ENCODE measurements at regions not wholly inside any gene's neighbourhood (a gene's known extent, or its start where the extent isn't known, plus 50 kb on each side); places are given as distances from the start of the nearest gene placed in this dataset.

DNA sequence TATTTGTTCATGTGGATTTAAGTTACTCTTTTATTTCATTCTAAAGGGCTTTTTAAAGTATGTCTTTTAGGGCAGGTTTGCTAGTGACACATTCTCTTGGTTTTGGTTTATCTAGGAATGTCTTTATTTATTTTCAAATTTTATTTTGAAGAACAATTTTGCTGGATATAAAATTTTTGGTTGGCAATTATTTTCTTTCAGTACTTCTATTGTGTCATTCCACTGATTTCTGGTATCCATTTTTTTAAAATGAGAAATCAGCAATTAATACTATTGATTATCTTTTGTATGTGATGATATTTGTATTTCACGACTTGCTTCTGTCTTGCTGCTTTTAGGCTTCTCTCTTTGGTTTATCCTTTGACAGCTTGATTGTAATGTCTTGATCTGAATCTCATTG is 756.3 kb downstream of the INHBA start:
- H3K27ac ChIP-seq (ENCODE audit: low read depth, low read length): no peak overlapping the region
- H3K9me3 ChIP-seq (ENCODE audit: insufficient read depth, low read length): peaks cover 34% of the 10 kb centered on the region; the same call in 1 of the 2 replicates
- no peak overlapping the region for H3K4me3 ChIP-seq (ENCODE audit: insufficient read depth, low read length, poor library complexity, severe bottlenecking)
- H3K9me2 ChIP-seq (replicated peaks; ENCODE audit: insufficient read depth, low read length): no peaks in the 10 kb centered on the region
- H3K79me2 ChIP-seq (ENCODE audit: insufficient read depth, low read length): no peaks in the 10 kb centered on the region
- H3K27me3 ChIP-seq (ENCODE audit: low read length): no peaks in the 10 kb centered on the region
- no peak overlapping the region for H3K9ac ChIP-seq (ENCODE audit: low read length)
- peaks cover 11% of the 10 kb centered on the region for H3K36me3 ChIP-seq (ENCODE audit: low read length)
- TF ChIP-seq EZH2phosphoT487 (conservative IDR thresholded peaks at IDR 0.05; ENCODE audit: low read length) (no peak), CTCF (IDR thresholded peaks at IDR 0.05; ENCODE audit: insufficient read depth, low read length, poor library complexity, severe bottlenecking) (no peak)
- no peaks in the 10 kb centered on the region for H4K20me1 ChIP-seq (ENCODE audit: low read depth, low read length)
- no peak overlapping the region for H2AFZ ChIP-seq (ENCODE audit: low read depth, low read length, severe bottlenecking)
- no peaks in the 10 kb centered on the region for H3F3A ChIP-seq (ENCODE audit: insufficient read depth)
- no peak overlapping the region for H3K4me2 ChIP-seq (ENCODE audit: low read depth, low read length, poor library complexity, severe bottlenecking)

DNA sequence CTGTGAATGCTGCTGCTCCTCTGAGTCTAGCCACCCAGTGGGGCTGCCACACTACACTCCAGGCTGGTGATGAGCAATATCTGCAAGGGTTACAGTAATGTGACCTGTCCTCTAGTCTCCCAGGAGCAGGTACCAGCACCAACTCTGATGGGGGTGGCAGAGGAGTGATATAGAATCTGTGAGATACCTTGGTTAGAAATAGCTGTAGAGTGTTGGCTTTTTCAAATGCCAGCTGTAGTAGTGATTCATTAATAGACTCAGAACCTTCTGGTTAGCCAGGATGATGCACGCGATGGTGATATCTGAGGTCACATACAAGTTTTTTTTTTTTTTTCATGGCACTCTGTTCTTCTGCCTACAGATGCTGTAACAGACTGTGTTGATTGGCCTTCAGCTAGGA is 757.1 kb downstream of the INHBA start:
- no peaks in the 10 kb centered on the region for H4K20me1 ChIP-seq (ENCODE audit: low read depth, low read length)
- H3K9me3 ChIP-seq (ENCODE audit: insufficient read depth, low read length): peaks cover 34% of the 10 kb centered on the region; the same call in 1 of the 2 replicates
- no peaks in the 10 kb centered on the region for H3F3A ChIP-seq (ENCODE audit: insufficient read depth)
- no peak overlapping the region for H3K4me2 ChIP-seq (ENCODE audit: low read depth, low read length, poor library complexity, severe bottlenecking)
- no peaks in the 10 kb centered on the region for H3K27me3 ChIP-seq (ENCODE audit: low read length)
- H3K79me2 ChIP-seq (ENCODE audit: insufficient read depth, low read length): no peaks in the 10 kb centered on the region
- H2AFZ ChIP-seq (ENCODE audit: low read depth, low read length, severe bottlenecking): no peak overlapping the region
- no peak overlapping the region for H3K4me3 ChIP-seq (ENCODE audit: insufficient read depth, low read length, poor library complexity, severe bottlenecking)
- TF ChIP-seq EZH2phosphoT487 (conservative IDR thresholded peaks at IDR 0.05; ENCODE audit: low read length) (no peak), CTCF (IDR thresholded peaks at IDR 0.05; ENCODE audit: insufficient read depth, low read length, poor library complexity, severe bottlenecking) (no peak)
- H3K36me3 ChIP-seq (ENCODE audit: low read length): peaks cover 11% of the 10 kb centered on the region
- no peaks in the 10 kb centered on the region for H3K9me2 ChIP-seq (replicated peaks; ENCODE audit: insufficient read depth, low read length)
- no peak overlapping the region for H3K27ac ChIP-seq (ENCODE audit: low read depth, low read length)
- no peak overlapping the region for H3K9ac ChIP-seq (ENCODE audit: low read length)

GRCh38 chr7:40944981-40945585 is 757.8 kb downstream of the INHBA start:
- no peak for TF ChIP-seq CTCF (IDR thresholded peaks at IDR 0.05; ENCODE audit: insufficient read depth, low read length, poor library complexity, severe bottlenecking)
- TF ChIP-seq EZH2phosphoT487 (conservative IDR thresholded peaks at IDR 0.05; ENCODE audit: low read length): no peak
- Histone ChIP-seq H3K36me3 (ENCODE audit: low read length) (peaks cover 11% of the 10 kb centered on the region), H3F3A (ENCODE audit: insufficient read depth) (no peaks in the 10 kb centered on the region)

More at GRCh38 chr7:40944981-40945585, 757.8 kb downstream of the INHBA start:
- Histone ChIP-seq H3K4me3 (ENCODE audit: insufficient read depth, low read length, poor library complexity, severe bottlenecking) (no peak overlapping the region), H4K20me1 (ENCODE audit: low read depth, low read length) (no peaks in the 10 kb centered on the region), H3K27me3 (ENCODE audit: low read length) (no peaks in the 10 kb centered on the region), H3K79me2 (ENCODE audit: insufficient read depth, low read length) (no peaks in the 10 kb centered on the region), H3K4me2 (ENCODE audit: low read depth, low read length, poor library complexity, severe bottlenecking) (no peak overlapping the region), H3K9me2 (replicated peaks; ENCODE audit: insufficient read depth, low read length) (no peaks in the 10 kb centered on the region), H2AFZ (ENCODE audit: low read depth, low read length, severe bottlenecking) (no peak overlapping the region), H3K9ac (ENCODE audit: low read length) (no peak overlapping the region), H3K9me3 (ENCODE audit: insufficient read depth, low read length) (peaks cover 34% of the 10 kb centered on the region; the same call in 1 of the 2 replicates), H3K27ac (ENCODE audit: low read depth, low read length) (no peak overlapping the region)

Data from SU-DHL-6 (cell line).